GM18499 (cell line): ENCODE measurements at regions not wholly inside any gene's neighbourhood (a gene's known extent, or its start where the extent isn't known, plus 50 kb on each side); places are given as distances from the start of the nearest gene placed in this dataset.

ENCODE experiments used
- ATAC-seq: cut with Tn5 transposase; IDR thresholded peaks from one replicate; pipeline ENCODE4 v1.9.1; 2021; ENCODE audit warnings: moderate number of reproducible peaks; ENCODE audit not compliant: insufficient read depth, unreplicated experiment

DNA sequence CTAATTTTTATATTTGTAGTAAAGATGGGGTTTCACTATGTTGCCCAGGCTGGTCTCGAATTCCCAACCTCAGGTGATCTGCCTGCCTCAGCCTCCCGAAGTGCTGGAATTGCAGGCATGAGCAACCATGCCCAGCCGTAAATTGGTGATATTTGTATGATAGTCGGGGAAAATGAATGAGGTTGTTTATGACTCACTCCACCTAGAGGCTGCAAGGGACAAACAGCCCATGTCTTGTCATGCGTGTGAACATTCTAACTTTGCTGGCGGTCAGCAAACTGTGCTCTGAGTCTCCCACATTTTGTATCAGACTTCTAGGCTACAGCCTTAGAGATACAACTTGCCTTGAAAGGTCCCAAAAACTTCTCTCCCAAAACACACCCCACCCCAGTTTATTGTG is 133.5 kb upstream of the DTNA start:
- ATAC-seq: no peak

DNA sequence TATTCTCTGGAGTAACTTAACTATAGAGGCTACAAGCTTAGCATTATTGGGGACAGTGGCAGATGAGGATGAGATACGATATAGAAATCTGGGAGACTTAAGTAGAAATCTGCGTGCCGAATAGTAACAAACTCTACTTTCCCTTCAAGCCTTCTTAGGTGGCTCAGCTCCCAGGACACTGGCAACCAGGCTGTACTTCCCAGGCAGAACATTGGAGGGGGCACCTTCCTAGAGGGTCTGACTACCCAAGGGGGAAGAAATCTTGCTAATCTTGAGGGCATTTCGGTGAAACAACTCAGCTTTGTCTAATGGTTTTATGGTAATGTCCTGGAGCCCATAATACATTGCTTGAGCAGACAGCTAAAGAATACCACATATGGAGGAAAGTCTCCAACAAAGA is 126.2 kb upstream of the DTNA start:
- ATAC-seq: no peak

GRCh38 chr18:34590503-34590902 is 119.6 kb upstream of the DTNA start:
- ATAC-seq: no peak

DNA sequence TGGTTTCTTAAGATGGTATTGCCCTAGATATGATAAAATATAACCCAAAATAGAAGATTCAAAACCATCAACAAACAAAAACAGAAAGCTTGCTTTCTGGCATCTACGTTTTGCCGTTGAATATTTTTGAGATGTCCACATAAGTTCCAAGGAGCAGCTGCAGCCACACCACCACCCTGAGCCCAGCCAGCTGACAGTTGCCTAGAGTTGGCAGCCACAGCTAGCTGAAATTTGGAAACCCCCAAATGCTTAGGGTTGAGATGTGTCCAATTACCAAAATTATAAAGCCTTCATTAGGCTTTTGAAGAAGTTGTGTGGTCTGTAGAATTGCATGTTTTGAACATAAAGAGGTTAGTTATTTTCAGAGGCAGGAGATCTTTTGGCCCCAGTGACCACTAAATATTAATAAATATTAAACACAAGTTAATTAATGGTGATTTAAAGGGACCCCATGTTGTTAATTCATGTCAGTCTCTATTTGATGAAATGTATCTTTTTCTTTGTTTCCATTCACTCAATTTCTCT is 118.1 kb upstream of the DTNA start:
- no peak for ATAC-seq

DNA sequence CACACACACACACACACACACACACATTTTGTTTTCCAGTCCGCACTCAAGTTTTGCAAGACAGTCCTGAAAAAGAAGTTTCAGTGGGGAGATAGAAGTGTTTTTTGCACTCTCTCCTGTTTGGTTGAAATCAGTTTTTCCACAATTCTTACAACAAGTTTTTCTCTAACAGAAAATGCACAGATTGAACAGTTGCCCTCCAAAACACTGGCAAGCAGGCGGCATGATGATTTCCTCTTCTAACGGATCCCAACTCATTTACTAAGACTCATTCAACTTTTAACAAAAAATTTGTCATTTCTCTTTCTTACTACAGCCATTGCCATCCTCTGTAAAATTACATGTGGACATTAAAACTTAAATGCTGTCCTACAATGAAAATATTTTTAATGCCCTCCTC is 117.6 kb upstream of the DTNA start:
- no peak for ATAC-seq

DNA sequence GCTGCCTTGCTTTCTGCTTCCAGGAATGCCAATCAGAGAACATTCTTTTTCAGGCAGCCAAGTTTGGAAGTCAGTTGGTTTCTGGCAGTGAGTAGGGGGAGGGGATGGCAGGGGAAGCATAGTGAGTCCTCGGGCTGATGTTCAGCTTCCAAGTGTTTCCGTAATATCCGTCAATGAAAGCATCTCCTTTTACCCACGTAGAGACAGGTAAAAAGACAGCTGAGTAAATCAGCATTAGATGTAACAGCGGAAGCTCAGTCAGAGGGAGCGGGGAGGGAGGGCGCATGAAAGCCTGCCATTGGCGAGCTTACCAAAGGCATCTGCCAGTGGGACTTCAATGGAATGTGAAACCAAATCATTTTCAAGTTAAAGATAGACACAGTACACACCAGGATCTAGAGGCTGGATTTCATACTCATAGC is 117.1 kb upstream of the DTNA start:
- no peak for ATAC-seq

DNA sequence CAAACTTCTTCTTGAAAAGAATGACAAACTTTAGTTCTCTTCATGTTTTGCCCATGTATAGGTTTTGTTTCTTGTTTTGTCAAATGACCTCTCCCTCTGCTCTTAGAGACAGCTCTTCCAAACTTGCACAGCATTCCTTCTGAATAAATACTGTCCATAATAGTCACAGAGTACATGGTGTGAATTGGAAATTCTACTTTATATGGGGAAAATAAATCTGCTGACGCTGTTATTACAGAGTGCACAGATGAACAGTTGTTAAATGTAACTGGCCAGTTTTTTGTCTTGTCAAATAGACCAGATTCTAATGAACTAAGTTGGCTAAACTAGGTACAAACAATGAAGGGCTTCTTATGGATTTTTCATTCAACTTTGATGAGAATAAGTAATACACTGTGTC is 115.8 kb upstream of the DTNA start:
- no peak for ATAC-seq

GRCh38 chr18:34595690-34596089 is 114.4 kb upstream of the DTNA start:
- ATAC-seq: no peak

DNA sequence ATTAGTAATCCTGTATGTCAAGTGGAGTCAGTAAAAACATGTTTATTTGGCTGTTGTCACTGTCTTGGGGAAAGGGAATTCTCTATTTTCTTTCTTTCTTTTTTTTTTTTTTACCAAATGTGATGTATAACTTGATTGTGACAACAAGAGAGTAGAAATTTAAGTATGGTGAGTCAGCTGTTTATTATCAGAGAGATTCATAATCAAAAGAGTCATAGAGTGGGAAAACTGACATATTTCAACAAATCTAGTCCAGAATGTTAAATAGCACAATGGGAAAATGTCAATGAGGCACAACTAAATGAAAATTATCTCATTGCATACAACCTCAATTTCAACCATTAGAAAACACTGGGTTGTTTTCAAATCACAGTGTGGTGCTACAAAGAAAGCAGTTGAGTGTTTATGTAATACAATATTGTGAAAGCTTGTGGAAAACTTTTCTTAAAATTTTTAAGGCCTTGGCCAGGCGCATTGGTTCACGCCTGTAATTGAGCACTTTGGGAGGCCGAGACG is 111.9 kb upstream of the DTNA start:
- ATAC-seq: no peak

- ATAC-seq: no peak
These were observed 109.9 kb upstream of the DTNA start for GRCh38 chr18:34600158-34600557.

- no peak for ATAC-seq
These were observed 109.0 kb upstream of the DTNA start for GRCh38 chr18:34600874-34601656.

GRCh38 chr18:34604591-34604990 is 105.5 kb upstream of the DTNA start:
- no peak for ATAC-seq

- no peak for ATAC-seq
These were observed 103.2 kb upstream of the DTNA start for GRCh38 chr18:34606851-34607250.

DNA sequence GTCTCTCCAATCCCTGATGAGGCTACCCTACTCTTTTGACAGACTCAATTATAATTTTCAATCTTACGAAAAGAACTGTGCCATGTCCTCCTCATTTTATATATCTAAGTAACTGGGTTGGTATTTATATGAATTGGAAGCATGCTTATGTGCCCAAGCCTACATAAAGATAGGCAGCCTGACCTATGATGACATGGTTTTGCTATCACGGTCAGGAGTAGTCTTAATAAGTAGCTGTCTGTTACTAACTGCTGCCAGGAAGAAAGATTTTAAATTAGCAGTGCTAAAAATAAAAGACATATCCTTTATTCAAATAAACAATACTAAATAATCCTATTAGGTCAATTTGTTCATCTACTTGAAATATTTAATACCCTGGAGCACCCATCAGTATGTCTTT is 102.0 kb upstream of the DTNA start:
- no peak for ATAC-seq

DNA sequence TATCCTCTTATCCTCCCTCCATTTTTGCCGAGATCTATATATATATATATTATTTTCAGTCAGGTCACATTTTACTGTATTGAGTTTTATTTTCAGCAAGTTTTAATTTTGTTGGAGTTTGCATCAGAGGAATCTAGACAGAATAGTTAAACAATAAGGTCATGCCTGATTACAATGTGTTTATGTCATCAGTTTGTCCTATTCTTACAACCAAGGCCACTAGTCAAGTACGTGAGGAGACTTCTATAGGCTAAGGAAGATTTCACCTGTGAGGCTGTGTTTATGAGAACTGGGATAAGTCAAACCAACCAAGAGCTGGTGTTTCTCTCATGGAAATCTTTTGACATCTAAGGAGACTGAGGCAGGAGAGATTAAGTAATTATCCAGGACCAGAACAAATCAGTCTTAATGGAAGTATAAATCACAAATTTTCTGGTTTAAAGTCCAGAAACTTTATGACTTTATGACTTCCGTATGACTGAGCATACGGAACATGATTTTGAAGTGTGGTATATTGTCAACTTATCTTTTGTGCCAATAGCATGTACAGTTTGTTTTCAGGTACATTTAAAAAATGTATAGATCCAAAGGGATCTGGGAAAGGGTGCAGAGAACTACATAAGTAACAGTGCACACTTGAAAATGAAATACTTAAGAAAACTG is 100.0 kb upstream of the DTNA start:
- ATAC-seq: no peak

- no peak for ATAC-seq
These were observed 98.2 kb upstream of the DTNA start for GRCh38 chr18:34611904-34612303.

DNA sequence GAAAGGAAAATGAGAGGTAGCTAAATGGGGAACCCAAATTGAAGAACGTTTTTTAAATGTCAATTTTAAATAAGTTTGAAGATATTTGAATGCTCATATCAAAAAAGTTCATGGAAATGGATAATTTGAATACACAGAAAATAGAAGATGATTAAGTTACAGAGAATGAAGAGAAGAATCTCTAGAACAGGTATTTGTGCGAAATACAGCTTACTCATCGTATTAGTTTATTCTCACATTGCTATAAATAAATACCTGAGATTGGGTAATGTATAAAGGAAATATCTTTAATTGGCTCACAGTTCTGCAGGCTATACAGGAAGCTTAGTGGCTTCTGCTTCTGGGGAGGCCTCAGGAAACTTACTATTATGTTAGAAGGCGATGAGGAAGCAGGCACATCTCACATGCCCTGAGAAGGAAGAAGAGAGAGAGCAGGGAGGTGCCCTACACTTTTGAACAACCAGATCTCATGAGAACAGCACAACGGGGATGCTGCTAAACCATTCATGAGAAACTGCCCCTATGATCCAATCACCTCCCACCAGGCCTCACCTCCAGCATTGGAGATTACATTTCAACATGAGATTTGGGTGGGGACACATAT is 89.7 kb upstream of the DTNA start:
- no peak for ATAC-seq

GRCh38 chr18:34623557-34623956 is 86.5 kb upstream of the DTNA start:
- no peak for ATAC-seq

DNA sequence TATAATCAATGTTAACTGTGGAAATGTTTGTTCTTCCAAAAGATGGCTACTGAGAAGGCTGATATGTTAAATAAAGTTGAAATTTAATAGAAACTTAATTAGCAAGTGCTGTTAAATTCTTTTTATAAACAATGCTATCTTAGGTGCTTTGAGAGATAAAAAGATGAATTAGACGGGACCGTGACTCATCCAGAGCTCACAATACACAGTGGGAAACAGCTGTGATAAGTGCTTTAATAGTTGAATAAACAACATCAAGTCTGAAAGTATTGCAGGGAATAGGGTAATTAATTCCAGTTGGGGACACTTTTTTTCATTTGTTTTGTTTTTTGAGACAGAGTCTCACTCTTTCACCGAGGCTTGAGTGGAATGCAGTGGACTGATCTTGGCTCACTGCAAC is 85.5 kb upstream of the DTNA start:
- no peak for ATAC-seq

- ATAC-seq: no peak
These were observed 83.5 kb upstream of the DTNA start for GRCh38 chr18:34626404-34627136.
